Stromal cell of bone marrow (primary cell): ENCODE measurements at regions not wholly inside any gene's neighbourhood (a gene's known extent, or its start where the extent isn't known, plus 50 kb on each side); places are given as distances from the start of the nearest gene placed in this dataset.
A peak's percentile ranks its signal among the peaks of the same experiment; 100 is the strongest.

ENCODE experiments used
- DNase-seq: peaks from one replicate; pipeline ENCODE4 v3.0.0-alpha.2; 2012; ENCODE audit warnings: low read depth

DNA sequence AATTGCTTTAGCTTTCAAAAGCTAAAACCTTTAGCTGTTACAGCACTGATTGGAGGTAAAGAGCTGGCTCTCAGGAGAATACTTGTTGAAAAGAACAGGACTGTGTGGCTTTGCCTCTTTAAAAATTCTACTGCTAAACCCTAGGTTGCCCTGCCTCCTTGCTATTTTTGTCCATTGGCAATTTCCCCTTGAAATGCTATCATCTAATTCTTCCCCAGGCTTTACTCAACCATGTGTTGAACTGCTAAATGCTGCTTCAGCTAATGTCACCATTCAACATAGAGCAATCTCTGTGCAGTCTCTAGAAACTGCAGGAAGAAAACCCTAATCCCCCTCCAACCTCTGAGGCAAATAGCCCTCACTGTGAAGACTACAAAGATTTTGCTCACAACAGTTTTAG lies 203.7 kb upstream of the ARX start:
- DNase-seq = no peak

DNA sequence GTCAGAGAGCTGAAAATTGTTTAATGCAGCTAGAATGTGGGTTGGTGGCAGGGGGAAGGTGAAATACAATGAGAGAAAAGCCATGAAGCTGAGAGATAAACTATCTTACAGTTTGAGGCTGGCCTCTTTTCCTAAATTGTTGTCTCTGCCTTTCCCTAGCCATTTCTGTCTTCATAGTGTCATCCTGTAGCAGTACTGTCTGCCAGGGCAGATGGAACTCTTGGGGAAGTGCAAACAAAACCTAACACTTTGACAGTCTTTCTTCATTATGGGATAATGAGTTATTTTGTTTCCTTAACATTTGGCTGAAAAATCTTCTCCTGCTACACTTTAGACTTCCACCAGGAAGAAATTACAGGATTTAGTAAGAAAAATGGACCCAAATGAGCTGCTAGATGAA lies 197.8 kb upstream of the ARX start:
- DNase-seq = no peak

GRCh38 chrX:25207803-25208475 lies 192.2 kb upstream of the ARX start:
- no peak for DNase-seq

DNA sequence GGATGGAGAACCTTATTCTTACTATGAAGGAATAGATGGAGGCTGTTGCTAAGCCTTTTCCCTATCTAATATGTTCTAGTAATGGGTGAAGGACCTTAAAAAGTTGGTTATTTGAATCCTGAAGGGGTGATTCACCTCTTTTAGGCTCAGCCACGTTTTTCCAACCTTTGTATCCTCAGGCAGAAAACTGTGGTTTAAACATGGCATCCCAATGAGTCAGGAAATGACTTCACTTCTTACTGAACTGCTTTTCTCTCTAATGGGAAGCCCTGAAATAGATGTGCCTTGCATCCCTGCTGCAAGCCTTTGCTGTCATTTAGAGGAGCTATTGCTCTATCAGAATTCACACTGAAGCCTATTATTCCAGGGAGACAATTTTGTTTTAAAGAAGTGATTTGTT lies 191.0 kb upstream of the ARX start:
- peak; percentile 4 for DNase-seq

GRCh38 chrX:25204182-25204581 lies 188.4 kb upstream of the ARX start:
- no peak for DNase-seq

DNA sequence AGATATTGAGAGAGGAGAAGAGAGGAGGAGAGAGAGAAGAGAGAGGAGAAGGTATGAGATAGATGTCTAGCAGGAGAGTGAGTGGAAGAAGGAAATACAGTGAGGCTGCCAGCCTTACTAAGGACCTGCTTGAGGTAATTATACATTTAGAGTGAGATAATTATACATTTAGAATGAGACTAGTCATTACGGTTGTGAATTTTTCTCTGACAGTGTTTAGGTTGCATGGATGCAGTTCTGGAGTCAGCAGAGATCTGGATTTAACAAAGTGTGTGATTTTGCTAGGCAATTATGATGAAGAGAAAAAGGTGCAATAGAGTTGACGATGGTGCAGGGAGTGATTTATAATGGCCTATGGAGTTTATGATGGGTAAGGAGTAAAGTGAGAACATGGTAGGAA lies 187.1 kb upstream of the ARX start:
- no peak for DNase-seq

DNA sequence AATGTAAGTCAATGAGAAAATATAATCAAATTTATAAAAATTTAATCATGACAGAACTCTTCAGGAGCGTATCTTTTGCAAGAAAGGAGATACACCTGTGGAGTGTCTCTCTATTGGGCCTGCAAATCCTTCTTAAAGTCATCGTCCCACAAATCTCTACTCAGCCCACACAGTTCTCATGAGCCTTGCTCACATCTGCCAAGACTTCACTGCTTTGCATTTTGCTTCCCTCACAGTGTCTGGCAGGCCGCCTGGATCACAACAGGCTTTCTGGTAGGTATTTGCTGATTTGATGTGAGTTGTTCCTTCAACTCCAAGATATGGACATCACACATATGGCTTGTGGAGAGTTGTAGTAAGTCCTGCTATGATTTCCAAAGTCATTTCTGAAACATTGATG lies 183.1 kb upstream of the ARX start:
- DNase-seq = no peak

- no peak for DNase-seq
Observed at GRCh38 chrX:25198253-25198652, 182.5 kb upstream of the ARX start.

GRCh38 chrX:25196221-25196620 lies 180.5 kb upstream of the ARX start:
- DNase-seq = no peak

DNA sequence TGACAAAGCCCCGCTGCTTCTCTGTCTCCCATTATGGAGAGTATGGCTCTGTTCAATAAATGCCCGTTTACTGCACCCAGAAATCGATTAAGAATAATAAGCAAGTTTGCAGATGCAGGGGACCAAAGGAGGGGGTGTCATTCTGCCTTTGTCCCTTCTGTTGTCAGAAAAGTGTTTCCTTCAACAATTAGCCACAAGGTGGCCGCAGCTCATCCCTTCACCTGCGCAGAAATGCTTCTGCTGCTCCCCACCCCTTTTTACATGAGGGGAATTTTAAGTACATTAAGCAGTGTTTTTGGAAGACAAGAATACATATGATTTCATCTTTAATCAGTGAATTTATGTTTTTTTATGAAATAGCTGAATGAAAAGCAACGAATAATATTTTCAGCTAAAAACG lies 175.6 kb upstream of the ARX start:
- DNase-seq = no peak

GRCh38 chrX:25181775-25182174 lies 166.0 kb upstream of the ARX start:
- DNase-seq = no peak

DNA sequence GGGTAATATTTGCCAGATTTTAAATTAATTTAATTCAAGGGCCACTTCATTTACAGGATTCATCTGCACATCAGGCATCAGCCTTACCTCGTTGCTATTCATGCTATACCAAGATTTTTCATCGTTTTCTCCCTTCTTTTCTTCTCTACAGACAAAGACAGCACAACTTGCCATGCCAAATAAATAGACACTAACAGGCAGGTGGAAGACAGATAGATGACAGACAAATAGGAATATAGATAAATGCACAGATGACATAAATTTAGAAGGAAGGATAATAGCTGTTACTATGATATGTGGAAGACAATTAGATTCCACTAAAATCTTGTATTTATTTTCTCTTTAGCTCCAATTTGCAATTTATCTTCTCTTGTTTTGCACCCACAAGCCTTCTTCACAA lies 164.5 kb upstream of the ARX start:
- DNase-seq = no peak

GRCh38 chrX:25178555-25178954 lies 162.8 kb upstream of the ARX start:
- no peak for DNase-seq

GRCh38 chrX:25175743-25176142 lies 160.0 kb upstream of the ARX start:
- DNase-seq = no peak

DNA sequence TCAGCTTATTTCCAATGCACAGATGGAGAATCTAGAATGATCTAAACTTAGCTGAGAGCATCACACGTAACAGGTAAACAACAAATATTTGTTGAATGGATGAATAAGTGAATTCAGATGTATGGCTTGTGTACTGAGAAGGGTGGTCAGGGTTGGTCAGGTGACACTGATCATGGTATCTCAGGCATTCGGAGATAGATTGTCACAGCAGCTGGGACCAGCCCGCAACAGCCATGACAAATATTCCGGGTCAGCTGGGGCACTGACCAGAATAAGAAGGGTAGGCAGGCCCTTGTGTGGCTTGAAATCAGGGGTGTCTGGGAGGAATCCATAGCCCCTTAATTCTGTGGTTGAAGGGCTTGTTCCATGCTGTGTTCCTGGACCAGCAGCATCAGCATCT lies 159.4 kb upstream of the ARX start:
- DNase-seq = no peak

DNA sequence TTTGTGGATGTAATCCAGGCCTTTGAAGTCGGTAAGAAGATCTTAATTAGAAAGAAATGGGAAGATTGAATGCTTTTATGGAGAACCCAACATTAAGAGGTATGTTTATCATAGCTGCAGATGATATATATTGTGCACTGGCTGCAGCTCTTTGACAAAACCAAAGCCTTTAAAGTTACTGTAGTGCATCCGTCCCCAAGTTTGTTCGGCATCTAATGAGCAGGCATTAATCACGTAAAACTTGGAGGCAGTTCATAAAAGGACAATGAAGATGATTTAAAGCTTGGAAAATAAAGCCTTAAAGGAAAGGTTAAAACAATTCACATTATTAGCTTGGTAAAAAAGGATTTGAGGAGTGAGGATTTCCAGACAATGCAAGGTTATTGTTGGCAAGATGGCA lies 150.8 kb upstream of the ARX start:
- DNase-seq = no peak

DNA sequence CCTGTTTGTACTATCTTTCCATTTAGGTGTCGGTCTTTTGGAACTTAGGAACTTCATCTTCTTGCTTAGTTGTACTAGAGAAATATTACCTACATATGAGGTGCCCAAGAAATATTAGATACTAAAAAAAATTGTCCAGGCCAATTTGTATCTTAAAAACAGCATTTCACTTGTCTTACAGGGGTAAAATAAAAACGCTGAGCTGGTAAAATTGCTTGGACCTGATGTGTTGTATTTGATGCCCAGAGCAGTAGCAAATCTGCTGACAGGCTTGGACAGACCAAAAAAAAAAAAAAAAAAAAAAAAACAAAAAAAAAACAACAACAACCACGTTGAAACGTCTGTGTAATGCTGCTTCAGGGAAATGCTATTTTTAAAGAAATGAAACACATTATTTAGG lies 150.4 kb upstream of the ARX start:
- DNase-seq = no peak

DNA sequence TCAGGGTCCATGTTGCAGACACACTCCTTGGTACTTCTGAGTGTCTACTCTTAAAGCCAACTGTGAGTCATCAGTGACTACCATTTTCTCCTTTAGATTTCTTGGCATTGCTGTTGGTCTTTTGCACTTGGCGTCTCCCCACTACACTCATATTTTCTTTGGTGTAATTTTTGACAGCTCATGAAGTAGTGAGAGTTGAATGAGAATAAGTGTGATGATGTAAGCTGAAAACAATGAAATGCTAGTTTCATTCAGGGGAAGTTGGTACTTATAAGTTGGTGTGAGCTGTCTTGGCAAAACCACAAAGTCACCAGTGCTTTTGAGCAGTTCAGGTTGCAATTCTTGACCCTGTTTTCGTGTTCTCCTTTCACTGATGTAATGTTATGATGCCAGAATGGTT lies 142.9 kb upstream of the ARX start:
- DNase-seq = peak; percentile 17

DNA sequence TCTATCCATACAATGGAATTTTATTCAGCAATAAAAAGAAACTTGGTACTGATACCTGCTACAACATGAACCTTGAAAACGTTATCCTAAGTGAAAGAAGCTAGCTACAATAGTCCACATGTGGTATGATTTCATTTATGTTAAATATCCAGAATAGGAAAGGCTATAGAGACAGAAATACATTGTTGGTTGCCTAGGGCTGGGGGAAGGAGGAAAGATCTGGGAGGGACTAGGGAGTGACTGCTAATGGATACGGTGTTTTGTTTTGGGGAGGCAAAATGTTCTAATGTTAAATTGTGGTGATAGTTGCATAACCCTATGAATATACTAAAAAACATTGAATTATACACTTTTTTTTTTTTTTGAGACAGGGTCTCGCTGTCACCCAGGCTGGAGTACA lies 141.1 kb upstream of the ARX start:
- DNase-seq = no peak

GRCh38 chrX:25156323-25156722 lies 140.6 kb upstream of the ARX start:
- DNase-seq = no peak

DNA sequence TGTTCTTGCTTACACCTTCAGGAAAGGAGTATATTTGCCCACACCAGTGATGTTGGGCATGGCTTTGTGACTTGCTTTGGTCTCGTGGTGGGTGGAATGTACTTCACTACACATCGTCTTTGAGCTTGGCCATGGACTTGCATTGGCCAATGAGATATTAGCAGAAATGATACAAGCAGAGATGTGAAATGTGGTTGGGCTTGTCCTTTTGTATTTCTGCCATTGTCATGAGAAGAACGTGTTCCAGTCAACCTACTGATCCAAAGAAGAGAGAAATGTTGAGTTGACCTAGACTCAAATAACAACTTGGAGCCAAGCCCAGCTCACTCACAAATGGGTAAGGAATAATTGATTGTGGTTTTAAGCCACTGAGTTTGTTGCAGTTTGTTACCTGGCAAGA lies 138.4 kb upstream of the ARX start:
- no peak for DNase-seq

GRCh38 chrX:25151749-25152148 lies 136.0 kb upstream of the ARX start:
- no peak for DNase-seq

DNA sequence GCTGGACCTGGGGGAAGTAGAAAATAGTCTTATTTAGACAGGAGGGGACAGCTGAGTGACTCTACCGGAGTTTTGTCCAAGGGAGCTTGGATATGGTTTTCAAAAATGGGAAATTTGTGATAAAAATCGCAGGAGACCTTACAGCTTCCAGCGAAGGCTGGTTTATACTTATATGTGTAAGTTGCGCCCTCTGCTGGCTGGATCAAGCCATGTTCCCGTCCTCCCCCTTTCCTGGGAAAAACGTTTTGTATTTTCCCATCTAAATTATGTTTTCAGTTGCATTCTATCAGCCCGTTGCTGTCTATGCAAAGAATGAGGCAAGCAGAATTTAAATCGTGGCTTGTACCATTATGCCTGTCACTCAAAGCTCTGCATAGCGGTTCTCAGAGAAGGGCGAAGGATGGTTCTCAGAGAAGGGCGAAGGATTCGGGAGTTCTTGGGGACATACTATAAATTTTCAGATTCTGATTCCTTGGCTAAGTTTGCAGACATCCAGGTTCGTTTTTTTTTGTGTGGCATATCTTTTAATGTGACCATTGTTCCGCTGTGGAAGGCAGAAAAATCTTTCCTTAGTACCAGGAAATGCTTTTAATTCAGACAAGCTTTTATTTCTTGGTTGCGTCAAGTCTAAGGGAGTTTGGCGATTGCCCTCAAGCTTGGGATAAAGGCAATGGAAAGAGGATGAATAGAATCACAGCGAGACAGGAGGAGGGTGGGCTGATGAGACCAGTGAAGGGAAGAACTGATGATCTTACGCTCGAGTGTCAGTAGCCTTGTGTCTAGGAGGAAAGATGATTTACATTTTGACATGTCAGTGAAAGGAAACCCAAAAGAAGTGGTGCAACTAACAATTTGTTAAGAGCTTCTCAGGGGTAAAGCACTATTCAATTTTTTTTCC lies 128.5 kb upstream of the ARX start:
- peak; percentile 14 for DNase-seq

DNA sequence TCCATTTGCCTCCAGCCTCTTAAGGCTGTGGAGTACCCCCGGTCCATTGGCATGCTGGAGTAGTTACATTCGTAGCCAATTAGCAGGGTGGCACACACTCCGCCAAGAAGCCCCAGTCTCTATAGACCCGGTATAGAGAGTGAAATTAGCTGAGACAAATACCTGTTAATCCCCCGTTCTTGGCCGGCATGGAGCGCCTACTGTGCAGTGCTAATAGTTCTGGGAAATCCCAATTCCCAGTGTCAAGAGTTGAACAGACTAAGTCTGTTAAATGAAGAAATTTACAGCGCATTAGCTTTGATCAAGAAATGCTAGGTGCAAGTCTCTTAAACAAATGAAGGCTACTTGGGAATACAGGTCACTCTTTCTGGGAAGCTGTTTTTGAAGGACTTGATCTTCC lies 127.8 kb upstream of the ARX start:
- no peak for DNase-seq
